ENCODE measurements at regions not wholly inside any gene's neighbourhood (a gene's known extent, or its start where the extent isn't known, plus 50 kb on each side); places are given as distances from the start of the nearest gene placed in this dataset.

DNA sequence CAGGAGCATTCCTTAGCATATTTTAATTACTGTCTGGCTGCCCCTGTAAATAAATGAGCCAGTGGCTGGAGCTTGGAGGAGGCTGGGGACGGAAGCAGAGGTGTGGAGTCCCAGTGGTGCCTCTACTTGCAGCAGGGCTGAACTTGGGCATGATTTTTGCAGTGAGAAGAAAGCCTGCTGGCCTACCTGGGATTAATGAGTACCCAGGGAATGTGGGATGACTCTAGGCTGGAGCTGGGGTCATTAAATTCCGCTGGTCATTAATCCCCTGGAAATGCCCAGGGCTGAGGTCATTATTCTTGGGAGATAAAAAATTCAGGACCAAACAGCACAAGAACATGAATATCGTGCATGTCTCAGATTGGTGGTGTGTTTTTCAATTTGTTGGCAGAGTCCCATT is 753.3 kb downstream of the VRK1 start:
- intact Hi-C loops (cut with micrococcal nuclease): no loop called here
- H3K27ac Mint-ChIP-seq: no peak overlapping the region
- H3K4me1 Mint-ChIP-seq (ENCODE audit: low read depth): no peaks in the 10 kb centered on the region
- no peak overlapping the region for H3K4me3 Mint-ChIP-seq
- no peaks in the 10 kb centered on the region for H3K36me3 Mint-ChIP-seq (ENCODE audit: low read depth)
- peaks cover 1% of the 10 kb centered on the region for H3K27me3 Mint-ChIP-seq (ENCODE audit: insufficient read depth)
- DNase-seq (ENCODE audit: low spot score): no peak
- no peaks in the 10 kb centered on the region for H3K9me3 Mint-ChIP-seq

DNA sequence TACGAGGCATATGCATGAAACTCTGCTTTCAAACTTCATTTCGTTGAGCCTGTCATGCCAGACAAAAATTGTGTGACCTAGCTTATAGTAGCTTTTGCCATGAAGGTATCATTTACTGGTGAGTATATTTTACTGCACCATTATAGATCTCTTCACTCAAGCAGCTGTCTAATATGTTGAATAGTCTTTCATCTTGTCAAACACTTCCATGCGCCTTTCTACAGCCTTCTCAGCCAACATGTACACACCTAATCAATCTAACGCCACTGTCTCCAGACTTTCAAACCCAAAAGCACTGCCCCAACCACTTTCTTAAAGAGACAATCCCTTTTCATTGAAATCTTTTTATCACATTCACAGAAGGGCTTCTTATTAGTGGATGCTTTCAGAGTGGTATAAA is 757.4 kb downstream of the VRK1 start:
- Mint-ChIP-seq H3K4me3 (no peak overlapping the region), H3K4me1 (ENCODE audit: low read depth) (no peaks in the 10 kb centered on the region), H3K27ac (no peak overlapping the region), H3K9me3 (peaks cover 8% of the 10 kb centered on the region), H3K36me3 (ENCODE audit: low read depth) (no peaks in the 10 kb centered on the region), H3K27me3 (ENCODE audit: insufficient read depth) (peaks cover 7% of the 10 kb centered on the region)
- intact Hi-C loops (cut with micrococcal nuclease): no loop called here
- DNase-seq (ENCODE audit: low spot score): no peak

DNA sequence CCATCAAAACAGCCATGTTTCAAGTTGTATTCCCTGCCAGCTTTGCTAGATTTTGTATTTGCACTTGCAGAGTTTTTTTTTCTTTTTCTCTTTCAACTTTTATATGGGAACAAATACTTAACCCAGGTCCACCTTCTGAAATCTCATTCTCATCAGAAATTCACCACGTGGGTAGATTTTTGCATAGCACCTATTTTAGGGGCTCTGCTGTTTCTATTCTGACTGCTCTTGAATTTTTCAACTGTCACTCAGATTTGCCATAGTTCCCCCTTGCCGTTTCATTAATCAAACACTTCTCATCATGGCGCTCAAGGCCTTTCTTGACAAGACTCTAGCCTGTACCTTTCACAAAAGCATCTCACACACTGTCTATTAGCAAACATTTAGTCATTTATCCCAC is 767.2 kb downstream of the VRK1 start:
- H3K36me3 Mint-ChIP-seq (ENCODE audit: low read depth): peaks cover 6% of the 10 kb centered on the region
- no peaks in the 10 kb centered on the region for H3K4me1 Mint-ChIP-seq (ENCODE audit: low read depth)
- no peak overlapping the region for H3K27ac Mint-ChIP-seq
- no peak for DNase-seq (ENCODE audit: low spot score)
- peaks cover 32% of the 10 kb centered on the region for H3K9me3 Mint-ChIP-seq
- no peak overlapping the region for H3K4me3 Mint-ChIP-seq
- peaks cover 2% of the 10 kb centered on the region for H3K27me3 Mint-ChIP-seq (ENCODE audit: insufficient read depth)
- intact Hi-C loops (cut with micrococcal nuclease): no loop called here

DNA sequence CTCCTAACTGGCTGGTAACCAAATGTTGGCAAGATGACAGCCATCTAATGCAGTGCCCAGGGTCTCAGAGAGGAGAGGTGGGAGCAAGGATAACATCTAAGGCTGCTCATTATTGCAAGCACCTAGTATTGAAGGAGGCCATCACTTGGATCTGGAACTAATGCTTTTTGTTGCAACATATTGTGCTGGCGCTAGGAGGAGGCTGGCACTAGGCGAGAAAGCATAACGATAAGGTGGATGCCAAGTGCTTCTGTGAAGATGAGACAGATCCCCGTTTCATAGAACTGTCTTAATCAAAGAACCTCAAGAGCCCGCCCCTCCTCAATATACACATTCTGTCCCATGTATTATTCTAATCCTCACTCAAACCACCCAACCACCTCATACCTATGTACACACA is 774.0 kb downstream of the VRK1 start:
- Mint-ChIP-seq H3K4me3 (no peak overlapping the region), H3K9me3 (peaks cover 18% of the 10 kb centered on the region), H3K27me3 (ENCODE audit: insufficient read depth) (peaks cover 2% of the 10 kb centered on the region), H3K36me3 (ENCODE audit: low read depth) (peaks cover 4% of the 10 kb centered on the region), H3K27ac (no peak overlapping the region), H3K4me1 (ENCODE audit: low read depth) (no peaks in the 10 kb centered on the region)
- intact Hi-C loops (cut with micrococcal nuclease): no loop called here
- no peak for DNase-seq (ENCODE audit: low spot score)

GRCh38 chr14:97571866-97572555 is 774.8 kb downstream of the VRK1 start:
- Mint-ChIP-seq H3K27me3 (ENCODE audit: insufficient read depth) (peaks cover 2% of the 10 kb centered on the region), H3K36me3 (ENCODE audit: low read depth) (peaks cover 4% of the 10 kb centered on the region), H3K9me3 (peaks cover 18% of the 10 kb centered on the region), H3K27ac (no peak overlapping the region), H3K4me1 (ENCODE audit: low read depth) (no peaks in the 10 kb centered on the region), H3K4me3 (no peak overlapping the region)
- intact Hi-C loops (cut with micrococcal nuclease): no loop called here
- DNase-seq (ENCODE audit: low spot score): no peak

DNA sequence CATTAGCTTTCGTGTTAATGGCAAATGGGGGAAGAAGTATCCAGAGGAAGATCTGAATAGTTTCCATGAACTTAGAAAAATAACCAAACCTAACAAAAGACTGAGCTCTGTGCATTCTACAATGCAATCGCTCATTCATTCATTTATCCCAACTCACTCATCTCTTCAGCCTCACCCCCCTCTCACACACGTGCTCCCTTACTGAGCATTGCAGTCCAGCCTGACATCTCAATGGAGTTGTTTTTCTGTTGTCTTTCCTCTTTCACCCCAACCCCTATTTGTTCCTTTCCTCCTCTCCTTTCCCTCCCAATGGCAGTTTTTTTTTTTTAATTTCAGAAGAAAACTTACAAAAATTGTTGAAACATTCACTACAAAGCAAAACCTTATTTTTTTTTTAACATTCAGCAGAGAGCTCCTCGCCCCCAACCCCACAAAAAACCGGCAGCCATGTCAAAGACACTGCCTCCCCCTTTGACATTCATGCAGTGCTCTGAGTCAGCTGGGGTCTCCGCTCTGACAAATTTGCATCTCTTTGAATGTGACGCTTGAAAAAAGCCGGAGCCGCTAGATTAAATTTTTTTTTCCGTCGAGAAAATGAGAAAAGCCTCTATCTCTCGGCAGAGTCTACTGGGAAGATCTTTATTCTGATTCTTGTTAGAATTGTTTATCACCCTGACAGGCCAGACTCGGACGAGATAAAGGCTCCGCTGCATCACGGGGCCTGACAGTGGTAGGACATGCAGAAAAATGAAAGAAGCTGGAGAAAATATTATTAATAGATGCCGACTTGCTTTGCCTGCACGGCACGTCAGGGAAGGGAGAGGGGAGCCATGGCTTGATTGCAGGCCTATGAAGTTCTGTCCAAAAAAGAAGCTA is 775.6 kb downstream of the VRK1 start:
- peaks cover 4% of the 10 kb centered on the region for H3K36me3 Mint-ChIP-seq (ENCODE audit: low read depth)
- intact Hi-C loops (cut with micrococcal nuclease): no loop called here
- no peak overlapping the region for H3K27ac Mint-ChIP-seq
- no peak for DNase-seq (ENCODE audit: low spot score)
- no peaks in the 10 kb centered on the region for H3K4me1 Mint-ChIP-seq (ENCODE audit: low read depth)
- H3K9me3 Mint-ChIP-seq: peaks cover 14% of the 10 kb centered on the region
- H3K27me3 Mint-ChIP-seq (ENCODE audit: insufficient read depth): no peaks in the 10 kb centered on the region
- no peak overlapping the region for H3K4me3 Mint-ChIP-seq

- no peaks in the 10 kb centered on the region for H3K27me3 Mint-ChIP-seq (ENCODE audit: insufficient read depth)
- intact Hi-C loops (cut with micrococcal nuclease): no loop called here
- peaks cover 12% of the 10 kb centered on the region for H3K9me3 Mint-ChIP-seq
- H3K4me3 Mint-ChIP-seq: no peak overlapping the region
- peaks cover 1% of the 10 kb centered on the region for H3K36me3 Mint-ChIP-seq (ENCODE audit: low read depth)
- H3K27ac Mint-ChIP-seq: no peak overlapping the region
- DNase-seq (ENCODE audit: low spot score): no peak
- H3K4me1 Mint-ChIP-seq (ENCODE audit: low read depth): no peaks in the 10 kb centered on the region
Observed at GRCh38 chr14:97575677-97576076, 778.5 kb downstream of the VRK1 start.

- Mint-ChIP-seq H3K4me3 (no peak overlapping the region), H3K9me3 (peaks cover 10% of the 10 kb centered on the region), H3K36me3 (ENCODE audit: low read depth) (peaks cover 1% of the 10 kb centered on the region), H3K4me1 (ENCODE audit: low read depth) (no peaks in the 10 kb centered on the region), H3K27me3 (ENCODE audit: insufficient read depth) (no peaks in the 10 kb centered on the region), H3K27ac (no peak overlapping the region)
- intact Hi-C loops (cut with micrococcal nuclease): no loop called here
- DNase-seq (ENCODE audit: low spot score): no peak
Observed at GRCh38 chr14:97578982-97579548, 781.9 kb downstream of the VRK1 start.

- Mint-ChIP-seq H3K9me3 (peaks cover under 1% of the 10 kb centered on the region), H3K27me3 (ENCODE audit: insufficient read depth) (no peaks in the 10 kb centered on the region), H3K4me1 (ENCODE audit: low read depth) (no peaks in the 10 kb centered on the region), H3K27ac (no peak overlapping the region), H3K4me3 (no peak overlapping the region), H3K36me3 (ENCODE audit: low read depth) (peaks cover 1% of the 10 kb centered on the region)
- DNase-seq (ENCODE audit: low spot score): no peak
- intact Hi-C loops (cut with micrococcal nuclease): no loop called here
Observed at GRCh38 chr14:97581016-97581415, 783.8 kb downstream of the VRK1 start.

DNA sequence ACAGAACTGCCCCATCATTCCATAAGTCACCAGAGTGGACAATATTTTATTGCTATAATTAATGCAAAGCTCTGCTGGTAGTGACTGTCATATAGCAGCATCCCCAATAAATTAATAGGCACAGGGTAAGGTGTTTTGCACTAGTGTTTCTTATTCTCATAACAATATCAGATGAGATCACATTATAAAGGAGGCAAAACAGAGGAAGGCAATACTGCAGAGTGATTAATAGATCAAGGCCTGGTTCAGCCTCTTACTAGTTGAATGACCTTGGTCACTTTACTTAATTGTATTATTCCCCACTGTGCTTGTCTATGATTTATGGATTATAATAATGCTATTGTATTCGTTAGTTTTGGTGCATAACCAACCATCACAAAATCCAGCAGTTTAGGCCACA is 784.8 kb downstream of the VRK1 start:
- peaks cover 1% of the 10 kb centered on the region for H3K36me3 Mint-ChIP-seq (ENCODE audit: low read depth)
- H3K4me3 Mint-ChIP-seq: no peak overlapping the region
- H3K9me3 Mint-ChIP-seq: peaks cover 6% of the 10 kb centered on the region
- H3K27me3 Mint-ChIP-seq (ENCODE audit: insufficient read depth): no peaks in the 10 kb centered on the region
- DNase-seq (ENCODE audit: low spot score): no peak
- no peak overlapping the region for H3K27ac Mint-ChIP-seq
- H3K4me1 Mint-ChIP-seq (ENCODE audit: low read depth): no peaks in the 10 kb centered on the region
- intact Hi-C loops (cut with micrococcal nuclease): no loop called here

DNA sequence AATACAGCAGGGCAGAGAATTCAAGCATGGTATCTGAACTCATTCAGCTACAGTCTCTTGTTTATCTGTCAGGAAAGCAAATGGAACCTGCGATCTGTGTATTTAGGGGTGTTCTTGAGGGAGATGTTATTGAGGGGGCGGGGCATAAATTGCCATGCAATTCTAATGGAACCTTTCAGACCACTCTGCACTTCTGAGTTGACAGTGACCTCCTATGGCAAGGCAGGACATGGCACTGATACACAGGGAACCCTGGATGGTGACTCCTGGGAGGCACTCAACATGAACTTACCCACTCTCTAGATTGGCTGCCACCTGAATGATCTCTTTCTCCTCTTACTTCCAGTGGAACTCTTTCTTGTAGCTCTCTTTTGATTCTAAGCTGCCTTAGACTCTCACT is 787.3 kb downstream of the VRK1 start:
- intact Hi-C loops (cut with micrococcal nuclease): no loop called here
- no peak for DNase-seq (ENCODE audit: low spot score)
- Mint-ChIP-seq H3K36me3 (ENCODE audit: low read depth) (no peaks in the 10 kb centered on the region), H3K4me3 (no peak overlapping the region), H3K4me1 (ENCODE audit: low read depth) (peaks cover 11% of the 10 kb centered on the region), H3K27me3 (ENCODE audit: insufficient read depth) (no peaks in the 10 kb centered on the region), H3K9me3 (peaks cover 6% of the 10 kb centered on the region), H3K27ac (no peak overlapping the region)

GRCh38 chr14:97592341-97592980 is 795.3 kb downstream of the VRK1 start:
- intact Hi-C loops (cut with micrococcal nuclease): no loop called here
- H3K27ac Mint-ChIP-seq: no peak overlapping the region
- H3K36me3 Mint-ChIP-seq (ENCODE audit: low read depth): peaks cover 8% of the 10 kb centered on the region
- peaks cover 31% of the 10 kb centered on the region for H3K4me1 Mint-ChIP-seq (ENCODE audit: low read depth)
- no peak for DNase-seq (ENCODE audit: low spot score)
- peaks cover 8% of the 10 kb centered on the region for H3K9me3 Mint-ChIP-seq
- no peak overlapping the region for H3K4me3 Mint-ChIP-seq
- no peaks in the 10 kb centered on the region for H3K27me3 Mint-ChIP-seq (ENCODE audit: insufficient read depth)

GRCh38 chr14:97594306-97594705 is 797.1 kb downstream of the VRK1 start:
- Mint-ChIP-seq H3K27ac (no peak overlapping the region), H3K27me3 (ENCODE audit: insufficient read depth) (no peaks in the 10 kb centered on the region), H3K9me3 (peaks cover 8% of the 10 kb centered on the region), H3K4me1 (ENCODE audit: low read depth) (peaks cover 23% of the 10 kb centered on the region), H3K4me3 (no peak overlapping the region), H3K36me3 (ENCODE audit: low read depth) (peaks cover 8% of the 10 kb centered on the region)
- intact Hi-C loops (cut with micrococcal nuclease): no loop called here
- DNase-seq (ENCODE audit: low spot score): no peak
